Activated CD8-positive, alpha-beta memory T cell treated with anti-CD3 and anti-CD28 coated beads, Interleukin-2, amount 10 ng/mL, durations not matched to agents 7 days and 5 days (primary cell): ENCODE measurements at regions not wholly inside any gene's neighbourhood (a gene's known extent, or its start where the extent isn't known, plus 50 kb on each side); places are given as distances from the start of the nearest gene placed in this dataset.

Experiments used
- ATAC-seq: fragments of 150-1000 bp; cut with Tn5 transposase; one replicate; pipeline ENCODE4 v1.10.0; 2021; ENCODE audit warnings: moderate library complexity
- CTCF ChIA-PET: fragments of 350-600 bp; sonication (Branson Sonifier 250); formaldehyde crosslinking; loops from one replicate; lab custom pipeline; 2021; ENCODE audit warnings: antibody characterized with exemption; lab: Charles Lee
- DNase-seq: peaks from one replicate; pipeline ENCODE4 v3.0.0-alpha.2; 2020
- H3K27ac Mint-ChIP-seq: one replicate; pipeline ENCODE4 v1.8.0; 2021; ENCODE audit warnings: mild to moderate bottlenecking, mixed read lengths
- H3K27me3 Mint-ChIP-seq: one replicate; pipeline ENCODE4 v1.8.0; 2021; ENCODE audit warnings: mixed read lengths
- H3K36me3 Mint-ChIP-seq: one replicate; pipeline ENCODE4 v1.8.0; 2021; ENCODE audit warnings: mild to moderate bottlenecking, mixed read lengths
- H3K4me1 Mint-ChIP-seq: one replicate; pipeline ENCODE4 v1.8.0; 2021; ENCODE audit warnings: mixed read lengths
- H3K4me3 Mint-ChIP-seq: one replicate; pipeline ENCODE4 v1.8.0; 2021; ENCODE audit warnings: mild to moderate bottlenecking, moderate library complexity, mixed read lengths
- H3K9me3 Mint-ChIP-seq: one replicate; pipeline ENCODE4 v1.8.0; 2022; ENCODE audit warnings: low read depth, mixed read lengths

DNA sequence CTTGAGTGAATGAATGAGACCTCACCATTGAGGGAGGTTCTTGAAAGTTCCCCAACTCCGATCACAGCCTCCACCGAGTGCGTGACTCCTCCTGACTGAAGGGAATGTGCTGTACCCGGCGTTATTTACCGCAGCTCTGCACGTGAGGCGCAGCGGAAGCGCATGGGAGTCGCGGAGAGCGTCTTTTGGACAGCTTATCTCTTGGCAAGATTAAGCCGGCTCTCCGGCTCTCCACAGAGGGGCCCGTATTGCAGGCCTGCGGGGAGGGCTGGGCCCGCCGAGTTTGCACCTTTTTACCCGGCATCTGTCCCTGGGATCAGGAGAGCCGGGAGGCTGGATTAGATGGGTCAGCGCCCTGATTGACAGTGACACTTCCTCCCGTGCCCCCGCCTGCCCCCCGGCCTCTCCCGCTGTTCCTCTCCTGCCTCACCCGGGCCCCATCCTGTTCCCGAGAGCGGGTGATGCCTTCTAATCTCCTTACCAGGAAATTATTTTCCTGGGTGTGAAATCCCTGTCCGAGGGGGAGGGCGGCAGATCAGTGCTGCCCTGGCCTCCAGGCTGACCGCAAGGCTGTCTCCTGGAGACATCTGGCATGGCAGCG lies 176.3 kb downstream of the INHBB start:
- ATAC-seq (no peak), DNase-seq (no peak)
- peaks cover 9% of the 10 kb centered on the region for H3K27me3 Mint-ChIP-seq
- CTCF ChIA-PET = no interaction called here
- H3K36me3 Mint-ChIP-seq = no peaks in the 10 kb centered on the region
- no peak overlapping the region for H3K4me3 Mint-ChIP-seq
- no peak overlapping the region for H3K27ac Mint-ChIP-seq
- no peaks in the 10 kb centered on the region for H3K4me1 Mint-ChIP-seq
- H3K9me3 Mint-ChIP-seq = no peaks in the 10 kb centered on the region

DNA sequence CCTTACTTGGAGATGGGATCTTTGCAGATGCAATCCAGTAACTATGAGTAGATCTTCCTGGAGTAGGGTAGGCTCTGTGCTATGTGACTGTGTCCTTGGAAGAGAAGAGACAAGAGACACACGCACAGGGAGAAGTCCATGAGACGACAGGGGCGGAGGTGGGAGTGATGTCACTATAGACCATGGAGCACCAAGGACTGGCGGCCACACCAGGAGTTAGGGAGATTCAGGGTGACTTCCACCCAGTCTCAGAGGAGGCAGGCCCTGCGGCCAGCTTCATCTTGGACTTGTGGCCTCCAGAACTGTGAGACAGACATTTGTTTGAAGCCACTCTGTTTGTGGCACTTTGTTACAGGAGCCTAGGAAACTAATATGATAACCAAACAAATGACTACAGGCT lies 177.8 kb downstream of the INHBB start:
- Mint-ChIP-seq H3K36me3 (no peaks in the 10 kb centered on the region), H3K9me3 (no peaks in the 10 kb centered on the region), H3K4me1 (no peaks in the 10 kb centered on the region), H3K27ac (no peak overlapping the region), H3K27me3 (peaks cover 9% of the 10 kb centered on the region), H3K4me3 (no peak overlapping the region)
- ATAC-seq (no peak), DNase-seq (no peak)
- CTCF ChIA-PET = no interaction called here

- no peak overlapping the region for H3K4me3 Mint-ChIP-seq
- no peaks in the 10 kb centered on the region for H3K36me3 Mint-ChIP-seq
- H3K9me3 Mint-ChIP-seq = no peaks in the 10 kb centered on the region
- no peaks in the 10 kb centered on the region for H3K4me1 Mint-ChIP-seq
- CTCF ChIA-PET = no interaction called here
- ATAC-seq (no peak), DNase-seq (no peak)
- no peak overlapping the region for H3K27ac Mint-ChIP-seq
- H3K27me3 Mint-ChIP-seq = peaks cover 9% of the 10 kb centered on the region
Measured at GRCh38 chr2:120524174-120524573, 178.2 kb downstream of the INHBB start.

DNA sequence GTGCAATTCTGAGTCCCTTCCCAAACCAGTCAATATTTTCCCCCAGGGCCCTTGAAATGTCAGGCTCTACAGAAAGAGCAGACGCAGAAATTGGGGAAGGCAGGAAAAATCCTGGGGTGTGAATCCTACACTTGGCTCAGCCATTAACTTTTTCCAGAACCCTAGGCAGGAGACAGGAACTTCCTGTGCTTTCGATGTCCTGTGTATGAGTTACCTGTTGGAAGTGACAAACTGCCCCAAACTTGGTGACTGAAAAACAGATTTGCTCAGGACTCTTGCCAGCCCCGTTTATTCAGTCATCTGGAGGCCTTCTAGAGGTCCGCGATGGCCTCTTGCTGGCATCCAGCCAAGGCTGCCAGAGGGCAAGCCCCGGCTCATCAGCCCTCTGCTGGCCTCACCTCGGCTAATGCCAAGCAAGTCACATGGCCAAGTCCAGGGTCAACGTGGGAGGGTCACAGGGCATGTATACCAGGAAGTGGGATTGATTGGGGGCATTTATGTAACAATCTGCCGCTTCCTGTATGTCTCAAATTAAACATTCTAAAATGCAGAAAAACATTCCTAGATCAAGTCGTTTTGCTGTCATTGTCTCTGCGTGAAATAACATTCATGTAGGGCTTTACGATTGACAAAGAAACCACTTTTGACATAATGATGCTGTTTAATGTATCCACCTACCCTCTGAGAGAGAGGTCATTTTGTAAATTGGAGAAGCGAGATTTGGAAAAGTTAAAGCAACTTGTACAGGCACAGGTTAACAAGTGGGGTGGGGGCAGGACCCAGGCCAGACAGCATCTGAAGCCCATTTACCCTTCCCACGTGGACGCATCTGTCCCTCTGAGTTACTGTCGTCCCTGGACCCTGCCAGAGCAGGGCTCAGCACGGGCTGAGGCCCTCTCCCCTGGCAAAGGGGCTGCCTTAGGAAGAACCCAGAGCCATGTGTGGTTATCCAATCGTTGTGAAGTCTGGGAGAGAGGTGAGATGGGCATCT lies 179.4 kb downstream of the INHBB start:
- DNase-seq (no peak), ATAC-seq (no peak)
- Mint-ChIP-seq H3K9me3 (no peaks in the 10 kb centered on the region), H3K27me3 (peaks cover 9% of the 10 kb centered on the region), H3K27ac (no peak overlapping the region), H3K36me3 (no peaks in the 10 kb centered on the region), H3K4me1 (no peaks in the 10 kb centered on the region), H3K4me3 (no peak overlapping the region)
- CTCF ChIA-PET = no interaction called here

- Mint-ChIP-seq H3K4me3 (no peak overlapping the region), H3K4me1 (no peaks in the 10 kb centered on the region), H3K36me3 (no peaks in the 10 kb centered on the region), H3K27me3 (peaks cover 9% of the 10 kb centered on the region), H3K9me3 (no peaks in the 10 kb centered on the region), H3K27ac (no peak overlapping the region)
- ATAC-seq (no peak), DNase-seq (no peak)
- CTCF ChIA-PET = no interaction called here
Measured at GRCh38 chr2:120526047-120526562, 180.2 kb downstream of the INHBB start.

DNA sequence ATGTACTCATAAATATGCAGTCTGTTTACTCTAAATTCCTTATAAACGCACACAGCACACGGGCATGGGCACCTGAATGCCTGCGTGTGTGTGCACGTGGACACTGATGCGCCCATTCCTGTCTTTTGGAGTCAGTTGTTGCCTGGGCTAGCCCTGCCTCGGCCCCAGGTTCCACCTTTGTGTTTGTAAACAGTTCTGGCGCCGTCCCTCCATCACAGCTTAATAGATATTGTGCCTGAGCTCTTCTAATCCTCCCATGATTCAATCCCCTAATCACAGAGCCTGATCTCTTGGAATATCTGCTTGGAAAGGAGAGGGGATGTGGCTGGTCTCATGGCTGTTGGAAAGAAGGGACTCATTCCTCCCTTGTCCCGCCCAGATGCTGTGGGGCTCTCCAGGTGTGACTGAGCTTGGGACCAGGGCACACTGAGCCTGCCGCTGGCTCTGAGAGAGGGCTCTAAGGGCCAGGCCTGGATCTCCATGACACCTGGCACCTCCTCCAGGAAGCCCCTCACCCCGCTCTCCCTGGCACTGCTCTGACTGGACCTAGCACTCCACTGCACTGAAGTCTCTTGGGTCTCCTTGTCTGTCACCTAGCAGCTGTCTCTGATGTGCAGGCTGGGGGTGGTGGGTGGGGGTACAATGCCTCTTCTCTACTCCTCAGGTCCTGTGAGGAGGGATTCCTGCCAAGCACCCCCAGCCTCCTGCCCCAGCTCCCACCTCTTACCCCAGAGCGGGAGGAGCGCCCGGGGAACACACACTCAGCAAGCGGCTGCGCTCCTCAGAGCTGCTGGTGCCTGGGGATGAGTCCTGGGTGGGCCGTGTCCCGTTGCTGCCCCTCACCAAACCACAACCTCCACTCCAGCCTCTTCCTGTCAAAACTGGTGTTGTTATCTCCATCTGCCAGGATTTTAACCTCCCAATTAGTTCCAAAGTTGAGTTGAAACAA lies 181.3 kb downstream of the INHBB start:
- no peak for DNase-seq
- Mint-ChIP-seq H3K4me1 (no peaks in the 10 kb centered on the region), H3K27me3 (peaks cover 5% of the 10 kb centered on the region), H3K9me3 (no peaks in the 10 kb centered on the region), H3K4me3 (no peak overlapping the region), H3K27ac (no peak overlapping the region), H3K36me3 (no peaks in the 10 kb centered on the region)
- ATAC-seq = no peak
- CTCF ChIA-PET = no interaction called here

- no peak for ATAC-seq
- H3K27me3 Mint-ChIP-seq = peaks cover 1% of the 10 kb centered on the region
- H3K27ac Mint-ChIP-seq = no peak overlapping the region
- no peak for DNase-seq
- CTCF ChIA-PET = no interaction called here
- H3K4me3 Mint-ChIP-seq = no peak overlapping the region
- no peaks in the 10 kb centered on the region for H3K9me3 Mint-ChIP-seq
- H3K36me3 Mint-ChIP-seq = no peaks in the 10 kb centered on the region
- H3K4me1 Mint-ChIP-seq = no peaks in the 10 kb centered on the region
Measured at GRCh38 chr2:120528051-120528692, 182.2 kb downstream of the INHBB start.

DNA sequence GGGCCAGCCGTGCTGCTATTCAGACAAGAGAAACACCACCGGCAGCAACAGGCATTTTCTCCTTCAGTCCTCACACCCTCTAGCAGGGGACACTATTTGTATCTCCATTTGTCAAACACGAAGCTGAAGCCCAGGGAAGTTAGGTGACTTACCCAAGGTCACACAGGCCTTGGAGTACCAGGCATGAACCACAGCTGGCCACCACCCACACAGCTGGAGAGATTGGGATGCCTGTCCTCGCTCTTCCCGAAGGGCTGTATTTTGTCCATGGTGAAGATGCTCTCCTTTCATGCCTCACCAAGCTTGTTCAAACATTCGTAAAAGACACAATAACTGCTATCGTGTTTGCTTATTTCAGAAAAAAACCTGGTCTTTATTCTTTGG lies 182.7 kb downstream of the INHBB start:
- CTCF ChIA-PET = no interaction called here
- Mint-ChIP-seq H3K4me1 (no peaks in the 10 kb centered on the region), H3K36me3 (no peaks in the 10 kb centered on the region), H3K27ac (no peak overlapping the region), H3K4me3 (no peak overlapping the region), H3K27me3 (no peaks in the 10 kb centered on the region), H3K9me3 (no peaks in the 10 kb centered on the region)
- no peak for DNase-seq
- no peak for ATAC-seq

DNA sequence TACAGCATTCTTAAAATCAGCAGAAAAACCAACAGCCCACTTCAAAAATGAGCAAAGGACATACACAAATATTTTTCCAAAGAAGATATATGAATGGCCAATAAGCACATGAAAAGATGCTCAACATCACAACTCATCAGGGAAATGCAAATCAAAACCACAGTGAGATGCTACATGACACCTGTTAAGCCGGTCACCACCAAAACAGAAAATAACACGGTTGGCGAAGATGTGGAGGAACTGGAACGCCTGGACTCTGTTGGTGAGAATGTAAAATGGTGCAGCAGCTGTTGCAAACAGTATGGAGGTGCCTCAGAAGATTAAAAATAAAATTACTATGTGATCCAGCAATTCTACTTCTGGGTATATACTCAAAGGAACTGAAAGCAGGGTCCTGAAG lies 184.8 kb downstream of the INHBB start:
- CTCF ChIA-PET = no interaction called here
- ATAC-seq = no peak
- H3K36me3 Mint-ChIP-seq = no peaks in the 10 kb centered on the region
- H3K9me3 Mint-ChIP-seq = no peaks in the 10 kb centered on the region
- no peaks in the 10 kb centered on the region for H3K27me3 Mint-ChIP-seq
- DNase-seq = no peak
- no peaks in the 10 kb centered on the region for H3K4me1 Mint-ChIP-seq
- H3K4me3 Mint-ChIP-seq = no peak overlapping the region
- H3K27ac Mint-ChIP-seq = no peak overlapping the region

DNA sequence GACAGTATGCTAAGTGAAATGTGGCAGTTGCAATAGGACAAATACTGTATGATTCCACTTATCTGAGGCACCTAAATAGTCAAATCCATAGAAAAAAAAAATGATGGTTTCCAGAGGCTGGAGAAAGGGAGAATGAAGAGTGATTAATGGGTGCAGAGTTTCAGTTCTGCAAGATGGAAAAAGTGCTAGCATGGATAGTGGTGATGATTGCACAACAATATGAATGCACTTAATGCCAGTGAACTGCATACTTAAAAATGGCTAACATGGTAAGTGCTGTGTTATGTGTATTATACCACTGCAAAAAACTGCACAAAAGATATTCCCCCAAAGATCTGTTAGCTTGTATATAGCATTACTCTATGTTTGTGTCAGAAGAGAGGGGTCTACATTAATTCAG lies 185.4 kb downstream of the INHBB start:
- Mint-ChIP-seq H3K9me3 (no peaks in the 10 kb centered on the region), H3K4me1 (no peaks in the 10 kb centered on the region), H3K27ac (no peak overlapping the region), H3K36me3 (no peaks in the 10 kb centered on the region), H3K27me3 (no peaks in the 10 kb centered on the region), H3K4me3 (no peak overlapping the region)
- CTCF ChIA-PET = no interaction called here
- no peak for DNase-seq
- no peak for ATAC-seq

GRCh38 chr2:120531863-120532600 lies 186.1 kb downstream of the INHBB start:
- DNase-seq (no peak), ATAC-seq (no peak)
- CTCF ChIA-PET = no interaction called here
- Mint-ChIP-seq H3K27ac (no peak overlapping the region), H3K4me1 (no peaks in the 10 kb centered on the region), H3K36me3 (no peaks in the 10 kb centered on the region), H3K27me3 (no peaks in the 10 kb centered on the region), H3K9me3 (no peaks in the 10 kb centered on the region), H3K4me3 (no peak overlapping the region)

GRCh38 chr2:120533625-120534024 lies 187.7 kb downstream of the INHBB start:
- Mint-ChIP-seq H3K27ac (no peak overlapping the region), H3K36me3 (no peaks in the 10 kb centered on the region), H3K4me1 (no peaks in the 10 kb centered on the region), H3K27me3 (no peaks in the 10 kb centered on the region), H3K9me3 (no peaks in the 10 kb centered on the region), H3K4me3 (no peak overlapping the region)
- ATAC-seq = no peak
- CTCF ChIA-PET = no interaction called here
- DNase-seq = no peak
